Neural cell (in vitro differentiated cells): ENCODE measurements at regions not wholly inside any gene's neighbourhood (a gene's known extent, or its start where the extent isn't known, plus 50 kb on each side); places are given as distances from the start of the nearest gene placed in this dataset.

Experiments used
- H2AFZ ChIP-seq: fragments of 200-600, 300-800 bp; sonication (generic), shearing (Covaris generic); 2 replicates; pipeline ENCODE4 v1.6.0; 2014; ENCODE audit warnings: low read depth, mild to moderate bottlenecking, antibody characterized with exemption, low read length, moderate library complexity
- H3F3A ChIP-seq: fragments of 200-600 bp; shearing (Covaris generic); 2 replicates; pipeline ENCODE4 v1.6.1; 2016; ENCODE audit warnings: mild to moderate bottlenecking, moderate library complexity, mixed read lengths, antibody characterized with exemption, low read length; ENCODE audit not compliant: insufficient read depth, poor library complexity, severe bottlenecking
- H3K27ac ChIP-seq: fragments of 200-600, 300-800 bp; sonication (generic), shearing (Covaris generic); 2 replicates; pipeline ENCODE4 v1.5.1; 2014; ENCODE audit warnings: mild to moderate bottlenecking, low read length, moderate library complexity
- H3K27me3 ChIP-seq: fragments of 300-800, 200-600 bp; sonication (generic), shearing (Covaris generic); 2 replicates; pipeline ENCODE4 v1.6.0; 2014; ENCODE audit warnings: mild to moderate bottlenecking, low read depth, low read length, moderate library complexity; ENCODE audit not compliant: insufficient read depth
- H3K36me3 ChIP-seq: fragments of 300-800, 200-600 bp; sonication (generic), shearing (Covaris generic); 2 replicates; pipeline ENCODE4 v1.5.1; 2014; ENCODE audit warnings: mild to moderate bottlenecking, antibody characterized with exemption, low read length, moderate library complexity; ENCODE audit not compliant: insufficient read depth
- H3K4me2 ChIP-seq: fragments of 300-800, 200-600 bp; sonication (generic), shearing (Covaris generic); 2 replicates; pipeline ENCODE4 v1.6.0; 2014; ENCODE audit warnings: mild to moderate bottlenecking, low read length
- H3K4me3 ChIP-seq: fragments of 300-800, 200-600 bp; sonication (generic), shearing (Covaris generic); 2 replicates; pipeline ENCODE4 v1.5.1; 2014; ENCODE audit warnings: mild to moderate bottlenecking, low read length, moderate library complexity
- H3K79me2 ChIP-seq: fragments of 200-600 bp; shearing (Covaris generic); replicated peaks from 2 replicates; pipeline ENCODE4 v1.6.0; 2014; ENCODE audit warnings: mild to moderate bottlenecking, low read length, moderate library complexity; ENCODE audit not compliant: insufficient read depth
- H3K9ac ChIP-seq: fragments of 300-800, 200-600 bp; sonication (generic), shearing (Covaris generic); 2 replicates; pipeline ENCODE4 v1.6.1; 2016; ENCODE audit warnings: mild to moderate bottlenecking, low read length, mixed read lengths
- H3K9me2 ChIP-seq: fragments of 200-600 bp; shearing (Covaris generic); 2 replicates; pipeline ENCODE4 v1.6.1; 2016; ENCODE audit warnings: mild to moderate bottlenecking, low read length, mixed read lengths; ENCODE audit not compliant: insufficient read depth
- H3K9me3 ChIP-seq: fragments of 200-600, 300-800 bp; sonication (generic), shearing (Covaris generic); 2 replicates; pipeline ENCODE4 v1.6.1; 2016; ENCODE audit warnings: mild to moderate bottlenecking, mixed run types, low read length, moderate library complexity, mixed read lengths
- H4K20me1 ChIP-seq: fragments of 200-600 bp; shearing (Covaris generic); 2 replicates; pipeline ENCODE4 v1.6.1; 2016; ENCODE audit warnings: mild to moderate bottlenecking, mixed run types; ENCODE audit not compliant: insufficient read depth
- CTCF ChIP-seq: fragments of 450-650 bp; IDR thresholded peaks from 2 replicates; pipeline ENCODE4 v1.5.1; 2014; ENCODE audit warnings: antibody characterized with exemption, mild to moderate bottlenecking, moderate library complexity; ENCODE audit not compliant: poor library complexity, severe bottlenecking
- EP300 ChIP-seq: fragments of 450-650 bp; conservative IDR thresholded peaks from 2 replicates; pipeline ENCODE4 v1.6.1; 2014; ENCODE audit warnings: antibody characterized with exemption, mild to moderate bottlenecking, moderate library complexity; ENCODE audit not compliant: poor library complexity, severe bottlenecking
- EZH2 ChIP-seq: fragments of 200-600, 300-800 bp; shearing (Covaris generic), sonication (generic); IDR thresholded peaks from 2 replicates; pipeline ENCODE4 v1.6.1; 2014; ENCODE audit warnings: antibody characterized with exemption, low read length, borderline replicate concordance, mild to moderate bottlenecking; ENCODE audit not compliant: insufficient read depth, poor library complexity, severe bottlenecking
- MXI1 ChIP-seq: fragments of 450-650 bp; conservative IDR thresholded peaks from 2 replicates; pipeline ENCODE4 v1.6.1; 2014; ENCODE audit warnings: antibody characterized with exemption, mild to moderate bottlenecking; ENCODE audit not compliant: poor library complexity, severe bottlenecking
- POLR2AphosphoS5 ChIP-seq: IDR thresholded peaks from 2 replicates; pipeline ENCODE4 v1.6.1; 2012
- RAD21 ChIP-seq: fragments of 450-650 bp; conservative IDR thresholded peaks from 2 replicates; pipeline ENCODE4 v1.6.1; 2014; ENCODE audit warnings: antibody characterized with exemption, mild to moderate bottlenecking, moderate library complexity
- REST ChIP-seq: IDR thresholded peaks from 2 replicates; pipeline ENCODE4 v1.6.1; 2012; ENCODE audit warnings: borderline replicate concordance
- SMC3 ChIP-seq: fragments of 450-650 bp; conservative IDR thresholded peaks from 2 replicates; pipeline ENCODE4 v1.6.1; 2014; ENCODE audit warnings: antibody characterized with exemption, mild to moderate bottlenecking, moderate library complexity; ENCODE audit not compliant: poor library complexity
- TAF1 ChIP-seq: IDR thresholded peaks from 2 replicates; pipeline ENCODE4 v1.6.1; 2012; ENCODE audit warnings: low read depth

DNA sequence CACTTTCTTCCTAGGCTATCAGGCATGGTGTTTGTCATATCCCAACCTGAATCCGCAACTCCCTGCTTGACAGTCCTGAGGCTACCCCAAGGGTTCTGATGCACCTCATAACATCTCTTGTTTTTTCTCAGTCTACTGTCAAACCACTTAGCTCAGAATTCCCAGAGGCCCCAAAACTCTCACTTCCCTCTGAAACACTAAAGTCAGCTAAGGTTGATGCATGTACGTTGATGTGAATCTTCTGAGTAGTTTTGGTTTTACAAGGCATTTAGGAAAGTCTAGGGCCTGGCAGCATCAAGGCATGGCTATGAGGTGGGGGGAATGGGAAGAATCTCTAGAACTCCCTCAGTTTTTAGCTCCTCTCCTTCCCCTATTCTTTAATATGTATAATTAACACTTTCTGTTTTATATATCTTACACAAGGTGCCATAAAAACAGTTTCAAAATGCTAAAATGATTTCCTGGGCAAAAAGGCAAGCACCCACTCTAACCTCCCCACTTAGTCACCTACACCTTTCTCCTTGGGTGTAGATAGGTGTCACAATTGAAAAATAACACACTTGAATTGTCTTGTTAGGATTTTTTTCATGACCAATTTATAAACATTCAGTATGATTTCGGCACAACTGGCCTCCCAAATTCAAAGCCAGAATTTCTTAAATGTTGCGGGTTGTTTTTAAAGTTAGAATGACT is 71.4 kb upstream of the TANK start:
- Histone ChIP-seq H3K27ac (no peak overlapping the region), H4K20me1 (no peaks in the 10 kb centered on the region), H3K9ac (no peak overlapping the region), H3K4me3 (no peak overlapping the region), H3K27me3 (no peaks in the 10 kb centered on the region), H2AFZ (no peak overlapping the region), H3K9me3 (no peaks in the 10 kb centered on the region), H3K36me3 (no peaks in the 10 kb centered on the region), H3K4me2 (no peak overlapping the region), H3F3A (no peaks in the 10 kb centered on the region), H3K9me2 (no peaks in the 10 kb centered on the region), H3K79me2 (no peaks in the 10 kb centered on the region)
- TF ChIP-seq MXI1 (no peak), RAD21 (no peak), POLR2AphosphoS5 (no peak), CTCF (no peak), TAF1 (no peak), REST (no peak), SMC3 (no peak), EP300 (no peak), EZH2 (no peak)

- Histone ChIP-seq H2AFZ (no peak overlapping the region), H3K9ac (no peak overlapping the region), H3K4me3 (no peak overlapping the region), H4K20me1 (no peaks in the 10 kb centered on the region), H3K27me3 (no peaks in the 10 kb centered on the region), H3K9me3 (no peaks in the 10 kb centered on the region), H3K36me3 (no peaks in the 10 kb centered on the region), H3K9me2 (no peaks in the 10 kb centered on the region), H3F3A (no peaks in the 10 kb centered on the region), H3K4me2 (no peak overlapping the region), H3K27ac (no peak overlapping the region), H3K79me2 (no peaks in the 10 kb centered on the region)
- TF ChIP-seq RAD21, result no peak
- TF ChIP-seq CTCF, result no peak
- TF ChIP-seq REST, result no peak
- no peak for TF ChIP-seq EZH2
- no peak for TF ChIP-seq POLR2AphosphoS5
- TF ChIP-seq MXI1, result no peak
- no peak for TF ChIP-seq SMC3
- TF ChIP-seq EP300, result no peak
- no peak for TF ChIP-seq TAF1
These were observed 69.8 kb upstream of the TANK start for GRCh38 chr2:161090411-161090810.
